Upper lobe of left lung (tissue), 6 donors: ENCODE measurements at regions not wholly inside any gene's neighbourhood (a gene's known extent, or its start where the extent isn't known, plus 50 kb on each side); places are given as distances from the start of the nearest gene placed in this dataset.

Experiments used
- ATAC-seq, 2 donors: fragments of 200-7000 bp; cut with Tn5 transposase; one replicate each; pipeline ENCODE4 v1.9.1; 2022; ENCODE audit warnings: mild to moderate bottlenecking in 2 of 2, moderate library complexity in 2 of 2; ENCODE audit not compliant: low FRiP score in 2 of 2
- DNase-seq, 2 donors: peaks; one replicate each; pipeline ENCODE4 v3.0.0-alpha.2; 2019 to 2020
- H3K27ac ChIP-seq, 4 donors: fragments of 200-600 bp; sonication (generic); one replicate each; pipeline ENCODE4 v1.5.1; 2016 to 2019
- H3K27me3 ChIP-seq, 4 donors: fragments of 200-600 bp; sonication (generic); one replicate each; pipeline ENCODE4 v1.5.1; 2017 to 2019
- H3K36me3 ChIP-seq, 4 donors: fragments of 200-600 bp; sonication (generic); one replicate each; pipeline ENCODE4 v1.5.1; 2016 to 2019
- H3K4me1 ChIP-seq, 4 donors: fragments of 200-600 bp; sonication (generic); one replicate each; pipeline ENCODE4 v1.5.1; 2018 to 2019
- H3K4me3 ChIP-seq, 4 donors: fragments of 200-600 bp; sonication (generic); one replicate each; pipeline ENCODE4 v1.5.1; 2017 to 2019; ENCODE audit warnings: mild to moderate bottlenecking in 2 of 4, moderate library complexity in 1 of 4
- H3K9me3 ChIP-seq, 4 donors: fragments of 200-600 bp; sonication (generic); one replicate each; pipeline ENCODE4 v1.5.1; 2018 to 2019
- EP300 ChIP-seq, 4 donors: sonication (generic); formaldehyde crosslinking; IDR thresholded peaks; one replicate each; pipeline ENCODE4 v1.5.1; 2017; ENCODE audit warnings: antibody characterized with exemption in 4 of 4, control low read depth in 2 of 4
- POLR2A ChIP-seq, 4 donors: fragments of 450-650 bp; IDR thresholded peaks; one replicate each; pipeline ENCODE4 v1.5.1; 2016 to 2017; ENCODE audit warnings: antibody characterized with exemption in 4 of 4, mild to moderate bottlenecking in 2 of 4
- POLR2AphosphoS5 ChIP-seq, 2 donors: sonication (generic); formaldehyde crosslinking; IDR thresholded peaks; one replicate each; pipeline ENCODE4 v1.5.1; 2017; ENCODE audit warnings: antibody characterized with exemption in 2 of 2
- WGBS, 2 donors: methylation state at CpG; one replicate each; pipeline ENCODE4 v1.1.5; 2017 to 2018; 5-methylcytosine and 5-hydroxymethylcytosine counted together
- TF ChIP-seq, protein P1 (sequence below), 6 experiments: fragments of 450-650 bp in 4 of 6; fragments of 200-600 bp in 2 of 6; sonication (generic) in 2 of 6; IDR thresholded peaks; one replicate each; pipeline ENCODE4 v1.5.1; 2016 to 2019; ENCODE audit warnings: antibody characterized with exemption in 6 of 6
- donor health status: DM: no; HTN: no; CAD: no; lungs with moderate emphysema.
- donor health status: DM: no; HTN: yes; CAD: no; lungs with severe emphysema.

DNA sequence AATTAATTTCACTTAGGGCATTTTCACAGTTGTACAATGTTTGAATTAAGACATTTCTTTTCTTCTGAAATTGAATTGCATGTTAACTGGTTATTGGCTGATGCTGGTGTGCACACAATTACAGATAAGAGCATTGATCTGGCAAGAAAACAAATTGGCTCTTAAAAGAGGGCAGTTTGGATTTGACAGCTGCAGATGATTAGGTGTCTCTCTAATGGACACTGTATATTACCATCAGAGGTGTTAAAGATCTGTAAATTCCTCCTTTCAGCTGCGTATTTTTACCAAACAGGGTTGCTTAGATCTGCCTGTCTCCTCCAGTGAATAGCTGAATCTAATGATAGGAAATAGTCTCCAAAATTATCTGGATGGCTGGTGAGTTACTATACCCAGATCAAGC lies 198.5 kb downstream of the BLID start:
- Histone ChIP-seq H3K4me3 (no peak overlapping the region), H3K36me3 (no peaks in the 10 kb centered on the region), H3K27me3 (no peaks in the 10 kb centered on the region), H3K4me1 (no peaks in the 10 kb centered on the region), H3K27ac (no peak overlapping the region), H3K9me3 (no peaks in the 10 kb centered on the region)
- ATAC-seq, result no peak
- TF ChIP-seq POLR2AphosphoS5 (IDR thresholded peaks at IDR 0.05) (no peak), EP300 (IDR thresholded peaks at IDR 0.05) (no peak), POLR2A (IDR thresholded peaks at IDR 0.05) (no peak)
- TF ChIP-seq, protein P1, sequence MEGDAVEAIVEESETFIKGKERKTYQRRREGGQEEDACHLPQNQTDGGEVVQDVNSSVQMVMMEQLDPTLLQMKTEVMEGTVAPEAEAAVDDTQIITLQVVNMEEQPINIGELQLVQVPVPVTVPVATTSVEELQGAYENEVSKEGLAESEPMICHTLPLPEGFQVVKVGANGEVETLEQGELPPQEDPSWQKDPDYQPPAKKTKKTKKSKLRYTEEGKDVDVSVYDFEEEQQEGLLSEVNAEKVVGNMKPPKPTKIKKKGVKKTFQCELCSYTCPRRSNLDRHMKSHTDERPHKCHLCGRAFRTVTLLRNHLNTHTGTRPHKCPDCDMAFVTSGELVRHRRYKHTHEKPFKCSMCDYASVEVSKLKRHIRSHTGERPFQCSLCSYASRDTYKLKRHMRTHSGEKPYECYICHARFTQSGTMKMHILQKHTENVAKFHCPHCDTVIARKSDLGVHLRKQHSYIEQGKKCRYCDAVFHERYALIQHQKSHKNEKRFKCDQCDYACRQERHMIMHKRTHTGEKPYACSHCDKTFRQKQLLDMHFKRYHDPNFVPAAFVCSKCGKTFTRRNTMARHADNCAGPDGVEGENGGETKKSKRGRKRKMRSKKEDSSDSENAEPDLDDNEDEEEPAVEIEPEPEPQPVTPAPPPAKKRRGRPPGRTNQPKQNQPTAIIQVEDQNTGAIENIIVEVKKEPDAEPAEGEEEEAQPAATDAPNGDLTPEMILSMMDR (IDR thresholded peaks at IDR 0.05), result no peak
- WGBS, 2 donors, result 87 to 94% methylated on average over 1 of the region's 1 CpG
- no peak for DNase-seq

DNA sequence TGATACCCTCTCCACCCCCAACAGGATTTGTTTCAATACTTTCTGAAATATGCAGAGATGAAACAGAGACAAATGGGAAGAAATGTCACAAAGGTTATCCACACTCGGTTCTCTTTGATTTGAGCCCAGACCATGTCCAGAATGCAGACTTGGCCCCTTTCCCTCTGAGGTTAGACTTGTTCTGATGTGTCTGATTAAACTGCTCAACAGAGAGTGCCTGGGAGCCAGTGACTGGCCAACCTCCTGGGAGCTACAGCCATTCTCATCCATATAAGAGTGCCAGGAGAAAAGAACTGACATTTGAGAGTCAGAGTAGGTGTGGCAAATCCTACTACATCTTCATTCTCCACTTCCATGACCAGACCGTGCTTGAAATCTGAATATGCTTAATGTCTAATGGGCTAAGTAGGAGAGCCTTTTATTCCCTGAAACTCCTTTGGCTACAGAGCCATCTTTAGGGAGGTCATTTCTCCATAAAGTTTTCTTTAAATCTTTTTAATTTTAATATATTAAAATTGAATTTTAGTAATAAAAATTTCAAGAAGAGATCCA lies 201.4 kb downstream of the BLID start:
- ATAC-seq (no peak), DNase-seq (no peak)
- 72 to 87% methylated on average over 2 of the region's 2 CpGs for WGBS, 2 donors
- Histone ChIP-seq H3K27ac (no peak overlapping the region), H3K4me1 (no peaks in the 10 kb centered on the region), H3K4me3 (no peak overlapping the region), H3K36me3 (no peaks in the 10 kb centered on the region), H3K27me3 (no peaks in the 10 kb centered on the region), H3K9me3 (no peaks in the 10 kb centered on the region)
- no peak for TF ChIP-seq POLR2AphosphoS5 (IDR thresholded peaks at IDR 0.05)
- TF ChIP-seq POLR2A (IDR thresholded peaks at IDR 0.05), result no peak
- TF ChIP-seq, protein P1 (IDR thresholded peaks at IDR 0.05), result no peak
- TF ChIP-seq EP300 (IDR thresholded peaks at IDR 0.05), result no peak

DNA sequence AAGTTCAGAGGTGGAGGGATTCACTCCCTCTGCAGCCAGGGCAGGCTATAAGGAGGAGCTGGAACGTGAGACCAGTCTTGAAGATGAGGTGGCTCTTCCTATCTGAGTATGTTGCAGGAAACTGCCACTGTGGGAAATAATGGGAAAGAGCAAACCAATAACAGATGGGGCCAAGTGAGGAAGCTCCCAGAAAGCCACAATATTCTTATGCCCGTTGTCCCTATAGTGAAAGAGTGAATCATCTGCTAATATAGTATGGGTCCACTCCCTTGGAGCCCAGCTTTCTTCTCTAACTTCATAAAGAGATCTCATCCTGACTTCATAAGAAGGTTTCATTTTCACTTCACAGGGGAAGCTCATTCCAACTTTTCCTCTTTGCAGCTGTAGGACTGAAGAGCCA lies 206.4 kb downstream of the BLID start:
- WGBS, 2 donors, result 76 to 86% methylated on average over 2 of the region's 2 CpGs
- Histone ChIP-seq H3K9me3 (no peaks in the 10 kb centered on the region), H3K4me1 (no peaks in the 10 kb centered on the region), H3K27ac (no peak overlapping the region), H3K4me3 (no peak overlapping the region), H3K36me3 (no peaks in the 10 kb centered on the region), H3K27me3 (no peaks in the 10 kb centered on the region)
- TF ChIP-seq EP300 (IDR thresholded peaks at IDR 0.05) (no peak), POLR2A (IDR thresholded peaks at IDR 0.05) (no peak), POLR2AphosphoS5 (IDR thresholded peaks at IDR 0.05) (no peak)
- TF ChIP-seq, protein P1 (IDR thresholded peaks at IDR 0.05), result no peak
- DNase-seq, result no peak
- ATAC-seq, result no peak

DNA sequence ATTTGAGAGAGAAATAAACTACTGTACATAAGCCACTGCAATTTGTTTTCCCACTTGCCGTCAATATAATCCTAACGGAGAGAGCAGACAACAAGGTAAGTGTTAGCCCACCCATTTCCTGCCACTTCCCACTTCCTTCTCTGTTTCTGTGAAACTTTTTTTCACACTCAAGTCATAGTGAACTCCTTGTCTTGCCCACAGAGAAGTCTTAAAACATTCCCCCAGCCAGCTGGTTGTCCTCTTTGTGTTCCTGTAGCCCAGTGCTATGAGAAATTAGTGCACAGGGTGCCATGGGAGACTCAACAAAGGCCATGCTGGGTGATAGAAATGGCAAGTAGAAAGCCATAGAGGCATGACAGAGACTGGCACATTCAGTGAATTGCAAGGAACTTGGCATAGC lies 208.6 kb downstream of the BLID start:
- no peak overlapping the region for H3K27ac ChIP-seq
- H3K27me3 ChIP-seq, result no peaks in the 10 kb centered on the region
- H3K36me3 ChIP-seq, result no peaks in the 10 kb centered on the region
- TF ChIP-seq, protein P1 (IDR thresholded peaks at IDR 0.05), result no peak
- no peak for TF ChIP-seq POLR2AphosphoS5 (IDR thresholded peaks at IDR 0.05)
- TF ChIP-seq POLR2A (IDR thresholded peaks at IDR 0.05), result no peak
- no peak for TF ChIP-seq EP300 (IDR thresholded peaks at IDR 0.05)
- 41 to 59% methylated on average over 2 of the region's 2 CpGs for WGBS, 2 donors
- DNase-seq, result no peak
- H3K4me3 ChIP-seq, result no peak overlapping the region
- ATAC-seq, result no peak
- H3K4me1 ChIP-seq, result no peaks in the 10 kb centered on the region
- H3K9me3 ChIP-seq, result no peaks in the 10 kb centered on the region

DNA sequence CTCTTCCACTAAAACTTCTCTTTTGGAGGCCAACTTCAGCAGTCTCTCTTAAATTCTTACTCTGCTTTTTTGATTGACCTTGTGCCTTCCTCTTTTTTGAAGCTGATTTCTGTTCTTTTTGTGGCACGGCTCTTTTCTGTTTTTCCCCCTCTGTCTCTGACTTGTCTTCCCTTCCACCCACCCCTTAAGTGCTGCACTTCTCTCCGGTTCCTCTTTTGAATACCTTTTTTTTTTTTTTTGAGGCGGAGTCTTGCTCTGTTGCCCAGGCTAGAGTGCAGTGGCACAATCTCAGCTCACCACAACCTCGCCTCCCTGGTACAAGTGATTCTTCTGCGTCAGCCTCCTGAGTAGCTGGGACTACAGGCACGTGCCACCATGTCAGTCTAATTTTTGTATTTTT lies 211.9 kb downstream of the BLID start:
- no peak overlapping the region for H3K27ac ChIP-seq
- no peaks in the 10 kb centered on the region for H3K27me3 ChIP-seq
- no peaks in the 10 kb centered on the region for H3K4me1 ChIP-seq
- 65 to 77% methylated on average over 6 of the region's 6 CpGs for WGBS, 2 donors
- H3K36me3 ChIP-seq, result no peaks in the 10 kb centered on the region
- TF ChIP-seq, protein P1 (IDR thresholded peaks at IDR 0.05), result no peak
- TF ChIP-seq POLR2A (IDR thresholded peaks at IDR 0.05) (no peak), POLR2AphosphoS5 (IDR thresholded peaks at IDR 0.05) (no peak), EP300 (IDR thresholded peaks at IDR 0.05) (no peak)
- no peak overlapping the region for H3K4me3 ChIP-seq
- H3K9me3 ChIP-seq, result no peaks in the 10 kb centered on the region
- no peak for DNase-seq
- ATAC-seq, result peak in 1 of 2 donors; percentile 72
